ENCODE measurements at regions not wholly inside any gene's neighbourhood (a gene's known extent, or its start where the extent isn't known, plus 50 kb on each side); places are given as distances from the start of the nearest gene placed in this dataset.

- no peak overlapping the region for H3K4me3 ChIP-seq (ENCODE audit: low read length in 2 of 2)
- WGBS, result 87% methylated on average over 4 of the region's 4 CpGs
Observed at GRCh38 chr4:151842430-151843079, 81.7 kb upstream of the GATB start.

GRCh38 chr4:151841107-151841506, 80.3 kb upstream of the GATB start:
- Histone ChIP-seq H3K4me3 (ENCODE audit: low read length in 2 of 2) (no peak overlapping the region), H3K27me3 (ENCODE audit: control insufficient read depth in 2 of 2, insufficient read depth in 1 of 2, low read length in 1 of 2) (no peaks in the 10 kb centered on the region), H3K27ac (ENCODE audit: low read depth in 1 of 2, low read length in 1 of 2) (no peak overlapping the region), H3K4me1 (ENCODE audit: control insufficient read depth in 2 of 2, insufficient read depth in 2 of 2, low read length in 2 of 2) (no peaks in the 10 kb centered on the region), H3K36me3 (ENCODE audit: control insufficient read depth in 2 of 2, insufficient read depth in 2 of 2, low read length in 1 of 2) (no peaks in the 10 kb centered on the region), H3K9me3 (ENCODE audit: control insufficient read depth in 2 of 2, insufficient read depth in 1 of 2, low read length in 1 of 2) (no peaks in the 10 kb centered on the region)
- no peak for DNase-seq (ENCODE audit: low read depth in 6 of 9, low spot score in 9 of 9)
- 92% methylated on average over 10 of the region's 10 CpGs for WGBS

More at GRCh38 chr4:151842430-151843079, 81.7 kb upstream of the GATB start:
- DNase-seq (ENCODE audit: low read depth in 6 of 9, low spot score in 9 of 9), result no peak
- Histone ChIP-seq H3K27ac (ENCODE audit: low read depth in 1 of 2, low read length in 1 of 2) (no peak overlapping the region), H3K27me3 (ENCODE audit: control insufficient read depth in 2 of 2, insufficient read depth in 1 of 2, low read length in 1 of 2) (no peaks in the 10 kb centered on the region), H3K4me1 (ENCODE audit: control insufficient read depth in 2 of 2, insufficient read depth in 2 of 2, low read length in 2 of 2) (no peaks in the 10 kb centered on the region), H3K9me3 (ENCODE audit: control insufficient read depth in 2 of 2, insufficient read depth in 1 of 2, low read length in 1 of 2) (no peaks in the 10 kb centered on the region), H3K36me3 (ENCODE audit: control insufficient read depth in 2 of 2, insufficient read depth in 2 of 2, low read length in 1 of 2) (no peaks in the 10 kb centered on the region)

- H3K4me1 ChIP-seq (ENCODE audit: control insufficient read depth in 2 of 2, insufficient read depth in 2 of 2, low read length in 2 of 2), result no peaks in the 10 kb centered on the region
- H3K4me3 ChIP-seq (ENCODE audit: low read length in 2 of 2), result no peak overlapping the region
- H3K27me3 ChIP-seq (ENCODE audit: control insufficient read depth in 2 of 2, insufficient read depth in 1 of 2, low read length in 1 of 2), result no peaks in the 10 kb centered on the region
- no peak overlapping the region for H3K27ac ChIP-seq (ENCODE audit: low read depth in 1 of 2, low read length in 1 of 2)
- no peaks in the 10 kb centered on the region for H3K9me3 ChIP-seq (ENCODE audit: control insufficient read depth in 2 of 2, insufficient read depth in 1 of 2, low read length in 1 of 2)
- no peak for DNase-seq (ENCODE audit: low read depth in 6 of 9, low spot score in 9 of 9)
- 96% methylated on average over 2 of the region's 2 CpGs for WGBS
- H3K36me3 ChIP-seq (ENCODE audit: control insufficient read depth in 2 of 2, insufficient read depth in 2 of 2, low read length in 1 of 2), result no peaks in the 10 kb centered on the region
Observed at GRCh38 chr4:151835467-151835866, 74.7 kb upstream of the GATB start.

GRCh38 chr4:151833174-151833573, 72.4 kb upstream of the GATB start:
- Histone ChIP-seq H3K4me1 (ENCODE audit: control insufficient read depth in 2 of 2, insufficient read depth in 2 of 2, low read length in 2 of 2) (no peaks in the 10 kb centered on the region), H3K36me3 (ENCODE audit: control insufficient read depth in 2 of 2, insufficient read depth in 2 of 2, low read length in 1 of 2) (no peaks in the 10 kb centered on the region), H3K9me3 (ENCODE audit: control insufficient read depth in 2 of 2, insufficient read depth in 1 of 2, low read length in 1 of 2) (no peaks in the 10 kb centered on the region), H3K4me3 (ENCODE audit: low read length in 2 of 2) (no peak overlapping the region), H3K27ac (ENCODE audit: low read depth in 1 of 2, low read length in 1 of 2) (no peak overlapping the region), H3K27me3 (ENCODE audit: control insufficient read depth in 2 of 2, insufficient read depth in 1 of 2, low read length in 1 of 2) (no peaks in the 10 kb centered on the region)
- DNase-seq (ENCODE audit: low read depth in 6 of 9, low spot score in 9 of 9), result no peak

GRCh38 chr4:151831526-151831925, 70.7 kb upstream of the GATB start:
- Histone ChIP-seq H3K4me1 (ENCODE audit: control insufficient read depth in 2 of 2, insufficient read depth in 2 of 2, low read length in 2 of 2) (no peaks in the 10 kb centered on the region), H3K4me3 (ENCODE audit: low read length in 2 of 2) (no peak overlapping the region), H3K9me3 (ENCODE audit: control insufficient read depth in 2 of 2, insufficient read depth in 1 of 2, low read length in 1 of 2) (no peaks in the 10 kb centered on the region), H3K36me3 (ENCODE audit: control insufficient read depth in 2 of 2, insufficient read depth in 2 of 2, low read length in 1 of 2) (no peaks in the 10 kb centered on the region), H3K27ac (ENCODE audit: low read depth in 1 of 2, low read length in 1 of 2) (no peak overlapping the region), H3K27me3 (ENCODE audit: control insufficient read depth in 2 of 2, insufficient read depth in 1 of 2, low read length in 1 of 2) (no peaks in the 10 kb centered on the region)
- WGBS, result 83% methylated on average over 1 of the region's 1 CpG
- DNase-seq (ENCODE audit: low read depth in 6 of 9, low spot score in 9 of 9), result no peak

- H3K9me3 ChIP-seq (ENCODE audit: control insufficient read depth in 2 of 2, insufficient read depth in 1 of 2, low read length in 1 of 2), result no peaks in the 10 kb centered on the region
- no peaks in the 10 kb centered on the region for H3K4me1 ChIP-seq (ENCODE audit: control insufficient read depth in 2 of 2, insufficient read depth in 2 of 2, low read length in 2 of 2)
- DNase-seq (ENCODE audit: low read depth in 6 of 9, low spot score in 9 of 9), result no peak
- no peaks in the 10 kb centered on the region for H3K36me3 ChIP-seq (ENCODE audit: control insufficient read depth in 2 of 2, insufficient read depth in 2 of 2, low read length in 1 of 2)
- no peaks in the 10 kb centered on the region for H3K27me3 ChIP-seq (ENCODE audit: control insufficient read depth in 2 of 2, insufficient read depth in 1 of 2, low read length in 1 of 2)
- H3K27ac ChIP-seq (ENCODE audit: low read depth in 1 of 2, low read length in 1 of 2), result no peak overlapping the region
- no peak overlapping the region for H3K4me3 ChIP-seq (ENCODE audit: low read length in 2 of 2)
- WGBS, result 73% methylated on average over 3 of the region's 3 CpGs
Observed at GRCh38 chr4:151830168-151830567, 69.4 kb upstream of the GATB start.

- H3K4me1 ChIP-seq (ENCODE audit: control insufficient read depth in 2 of 2, insufficient read depth in 2 of 2, low read length in 2 of 2), result no peaks in the 10 kb centered on the region
- 96% methylated on average over 6 of the region's 6 CpGs for WGBS
- H3K9me3 ChIP-seq (ENCODE audit: control insufficient read depth in 2 of 2, insufficient read depth in 1 of 2, low read length in 1 of 2), result no peaks in the 10 kb centered on the region
- no peak for DNase-seq (ENCODE audit: low read depth in 6 of 9, low spot score in 9 of 9)
- no peak overlapping the region for H3K4me3 ChIP-seq (ENCODE audit: low read length in 2 of 2)
- no peaks in the 10 kb centered on the region for H3K36me3 ChIP-seq (ENCODE audit: control insufficient read depth in 2 of 2, insufficient read depth in 2 of 2, low read length in 1 of 2)
- H3K27ac ChIP-seq (ENCODE audit: low read depth in 1 of 2, low read length in 1 of 2), result no peak overlapping the region
- no peaks in the 10 kb centered on the region for H3K27me3 ChIP-seq (ENCODE audit: control insufficient read depth in 2 of 2, insufficient read depth in 1 of 2, low read length in 1 of 2)
Observed at GRCh38 chr4:151829309-151829708, 68.5 kb upstream of the GATB start.

GRCh38 chr4:151824656-151825055, 63.8 kb upstream of the GATB start:
- Histone ChIP-seq H3K27me3 (ENCODE audit: control insufficient read depth in 2 of 2, insufficient read depth in 1 of 2, low read length in 1 of 2) (no peaks in the 10 kb centered on the region), H3K36me3 (ENCODE audit: control insufficient read depth in 2 of 2, insufficient read depth in 2 of 2, low read length in 1 of 2) (no peaks in the 10 kb centered on the region), H3K4me1 (ENCODE audit: control insufficient read depth in 2 of 2, insufficient read depth in 2 of 2, low read length in 2 of 2) (no peaks in the 10 kb centered on the region), H3K4me3 (ENCODE audit: low read length in 2 of 2) (no peak overlapping the region), H3K27ac (ENCODE audit: low read depth in 1 of 2, low read length in 1 of 2) (no peak overlapping the region), H3K9me3 (ENCODE audit: control insufficient read depth in 2 of 2, insufficient read depth in 1 of 2, low read length in 1 of 2) (no peaks in the 10 kb centered on the region)
- no peak for DNase-seq (ENCODE audit: low read depth in 6 of 9, low spot score in 9 of 9)
- WGBS, result 95% methylated on average over 4 of the region's 4 CpGs

GRCh38 chr4:151822331-151822730, 61.5 kb upstream of the GATB start:
- no peak overlapping the region for H3K27ac ChIP-seq (ENCODE audit: low read depth in 1 of 2, low read length in 1 of 2)

GRCh38 chr4:151820004-151820403, 59.2 kb upstream of the GATB start:
- WGBS, result 95% methylated on average over 3 of the region's 3 CpGs
- Histone ChIP-seq H3K27ac (ENCODE audit: low read depth in 1 of 2, low read length in 1 of 2) (no peak overlapping the region), H3K4me1 (ENCODE audit: control insufficient read depth in 2 of 2, insufficient read depth in 2 of 2, low read length in 2 of 2) (no peaks in the 10 kb centered on the region), H3K36me3 (ENCODE audit: control insufficient read depth in 2 of 2, insufficient read depth in 2 of 2, low read length in 1 of 2) (no peaks in the 10 kb centered on the region), H3K27me3 (ENCODE audit: control insufficient read depth in 2 of 2, insufficient read depth in 1 of 2, low read length in 1 of 2) (no peaks in the 10 kb centered on the region), H3K9me3 (ENCODE audit: control insufficient read depth in 2 of 2, insufficient read depth in 1 of 2, low read length in 1 of 2) (peaks cover 0 to 3% of the 10 kb centered on the region in 2 donors), H3K4me3 (ENCODE audit: low read length in 2 of 2) (no peak overlapping the region)
- DNase-seq (ENCODE audit: low read depth in 6 of 9, low spot score in 9 of 9), result no peak

More at GRCh38 chr4:151822331-151822730, 61.5 kb upstream of the GATB start:
- no peak for DNase-seq (ENCODE audit: low read depth in 6 of 9, low spot score in 9 of 9)
- Histone ChIP-seq H3K9me3 (ENCODE audit: control insufficient read depth in 2 of 2, insufficient read depth in 1 of 2, low read length in 1 of 2) (peaks cover 0 to 3% of the 10 kb centered on the region in 2 donors), H3K36me3 (ENCODE audit: control insufficient read depth in 2 of 2, insufficient read depth in 2 of 2, low read length in 1 of 2) (no peaks in the 10 kb centered on the region), H3K4me1 (ENCODE audit: control insufficient read depth in 2 of 2, insufficient read depth in 2 of 2, low read length in 2 of 2) (no peaks in the 10 kb centered on the region), H3K4me3 (ENCODE audit: low read length in 2 of 2) (no peak overlapping the region), H3K27me3 (ENCODE audit: control insufficient read depth in 2 of 2, insufficient read depth in 1 of 2, low read length in 1 of 2) (no peaks in the 10 kb centered on the region)

Data from thymus (tissue), 11 donors.